T1000 (cell line): ENCODE measurements at regions not wholly inside any gene's neighbourhood (a gene's known extent, or its start where the extent isn't known, plus 50 kb on each side); places are given as distances from the start of the nearest gene placed in this dataset.

Experiments used
- DNase-seq: peaks from one replicate; lab custom pipeline; 2025; ENCODE audit warnings: mixed read lengths; lab: John Stamatoyannopoulos, UW

- no peak for DNase-seq
These were observed 351.7 kb downstream of the FOXL1 start for GRCh38 chr16:86930001-86930400.

- no peak for DNase-seq
These were observed 352.5 kb downstream of the FOXL1 start for GRCh38 chr16:86930663-86931373.

- DNase-seq = no peak
These were observed 353.1 kb downstream of the FOXL1 start for GRCh38 chr16:86931410-86931941.

- no peak for DNase-seq
These were observed 354.0 kb downstream of the FOXL1 start for GRCh38 chr16:86932130-86932982.

- DNase-seq = no peak
These were observed 356.4 kb downstream of the FOXL1 start for GRCh38 chr16:86934581-86935375.

GRCh38 chr16:86939609-86940008 is 361.3 kb downstream of the FOXL1 start:
- DNase-seq = no peak

GRCh38 chr16:86941731-86942130 is 363.4 kb downstream of the FOXL1 start:
- DNase-seq = no peak

GRCh38 chr16:86942151-86943051 is 364.1 kb downstream of the FOXL1 start:
- no peak for DNase-seq

GRCh38 chr16:86945166-86945900 is 367.0 kb downstream of the FOXL1 start:
- no peak for DNase-seq

GRCh38 chr16:86946396-86946795 is 368.0 kb downstream of the FOXL1 start:
- no peak for DNase-seq

GRCh38 chr16:86946981-86947380 is 368.6 kb downstream of the FOXL1 start:
- no peak for DNase-seq

GRCh38 chr16:86948046-86948445 is 369.1 kb downstream of the C16orf95 start:
- DNase-seq = no peak

- no peak for DNase-seq
These were observed 368.1 kb downstream of the C16orf95 start for GRCh38 chr16:86949116-86949515.

GRCh38 chr16:86949630-86950029 is 367.6 kb downstream of the C16orf95 start:
- no peak for DNase-seq

- DNase-seq = no peak
These were observed 366.0 kb downstream of the C16orf95 start for GRCh38 chr16:86951041-86951822.

GRCh38 chr16:86951831-86952598 is 365.2 kb downstream of the C16orf95 start:
- peak; percentile 79 for DNase-seq

GRCh38 chr16:86952769-86953168 is 364.4 kb downstream of the C16orf95 start:
- DNase-seq = no peak

- DNase-seq = no peak
These were observed 363.4 kb downstream of the C16orf95 start for GRCh38 chr16:86953631-86954391.
